HepG2 (cell line): ENCODE measurements at regions not wholly inside any gene's neighbourhood (a gene's known extent, or its start where the extent isn't known, plus 50 kb on each side); places are given as distances from the start of the nearest gene placed in this dataset.
A peak's percentile ranks its signal among the peaks of the same experiment; 100 is the strongest.

ENCODE experiments used
- AGO1 ChIP-seq: fragments of 200-400 bp; formaldehyde crosslinking; IDR thresholded peaks from 2 replicates; pipeline ENCODE4 v1.6.1; 2017; ENCODE audit warnings: mild to moderate bottlenecking, low read depth, low read length, moderate library complexity; ENCODE audit not compliant: poor library complexity, severe bottlenecking
- FOSL2 ChIP-seq: sonication (generic); formaldehyde crosslinking; IDR thresholded peaks from 2 replicates; pipeline ENCODE4 v1.4.0; 2020; ENCODE audit warnings: missing genetic modification reagents
- HNRNPK ChIP-seq: fragments of 200-400 bp; formaldehyde crosslinking; IDR thresholded peaks from 2 replicates; pipeline ENCODE4 v1.6.1; 2018; ENCODE audit warnings: low read length, low read depth, moderate library complexity, mild to moderate bottlenecking; ENCODE audit not compliant: poor library complexity, severe bottlenecking
- HNRNPLL ChIP-seq: fragments of 200-400 bp; formaldehyde crosslinking; IDR thresholded peaks from 2 replicates; pipeline ENCODE4 v1.6.1; 2017; ENCODE audit warnings: mild to moderate bottlenecking, low read depth, low read length; ENCODE audit not compliant: poor library complexity, severe bottlenecking
- NFRKB ChIP-seq: fragments of 450-650 bp; IDR thresholded peaks from 2 replicates; pipeline ENCODE4 v1.6.1; 2017
- PITX1 ChIP-seq: sonication (generic); formaldehyde crosslinking; IDR thresholded peaks from 2 replicates; pipeline ENCODE4 v1.5.1; 2020; ENCODE audit warnings: mild to moderate bottlenecking, missing genetic modification reagents
- RAD51 ChIP-seq: fragments of 450-650 bp; IDR thresholded peaks from 2 replicates; pipeline ENCODE4 v1.6.1; 2016; ENCODE audit warnings: borderline replicate concordance
- RBAK ChIP-seq: sonication (generic); formaldehyde crosslinking; IDR thresholded peaks from 2 replicates; pipeline ENCODE4 v1.5.1; 2020; ENCODE audit warnings: mild to moderate bottlenecking, missing genetic modification reagents
- REPIN1 ChIP-seq: sonication (generic); formaldehyde crosslinking; IDR thresholded peaks from 2 replicates; pipeline ENCODE4 v1.8.0; 2022; ENCODE audit warnings: missing genetic modification reagents, low read depth, mild to moderate bottlenecking, borderline replicate concordance
- RNF2 ChIP-seq: fragments of 450-650 bp; conservative IDR thresholded peaks from 2 replicates; pipeline ENCODE4 v1.6.1; 2016; ENCODE audit warnings: low read depth
- RORA ChIP-seq: sonication (generic); formaldehyde crosslinking; IDR thresholded peaks from 2 replicates; pipeline ENCODE4 v1.5.0; 2020; ENCODE audit warnings: mild to moderate bottlenecking, missing genetic modification reagents, moderate library complexity
- SIX4 ChIP-seq: sonication (generic); formaldehyde crosslinking; IDR thresholded peaks from 2 replicates; pipeline ENCODE4 v1.4.0; 2020; ENCODE audit warnings: missing genetic modification reagents
- TERF1 ChIP-seq: sonication (generic); formaldehyde crosslinking; IDR thresholded peaks from 2 replicates; pipeline ENCODE4 v1.8.0; 2022; ENCODE audit warnings: mild to moderate bottlenecking, missing genetic modification reagents, moderate library complexity
- TIGD3 ChIP-seq: sonication (generic); formaldehyde crosslinking; IDR thresholded peaks from 2 replicates; pipeline ENCODE4 v1.5.1; 2020; ENCODE audit warnings: mild to moderate bottlenecking, missing genetic modification reagents, borderline replicate concordance
- TOE1 ChIP-seq: sonication (generic); formaldehyde crosslinking; IDR thresholded peaks from 2 replicates; pipeline ENCODE4 v1.4.0; 2020; ENCODE audit warnings: mild to moderate bottlenecking, missing genetic modification reagents
- TRIM22 ChIP-seq: fragments of 450-650 bp; IDR thresholded peaks from 2 replicates; pipeline ENCODE4 v1.6.1; 2017
- U2AF2 ChIP-seq: fragments of 200-400 bp; formaldehyde crosslinking; IDR thresholded peaks from 2 replicates; pipeline ENCODE4 v1.6.1; 2017; ENCODE audit warnings: low read depth, mild to moderate bottlenecking, low read length
- YY1 ChIP-seq: IDR thresholded peaks from 2 replicates; pipeline ENCODE4 v1.6.1; 2011; ENCODE audit warnings: low read length, low read depth, moderate library complexity, mild to moderate bottlenecking; ENCODE audit not compliant: insufficient read depth, insufficient replicate concordance
- ZNF331 ChIP-seq: sonication (generic); formaldehyde crosslinking; IDR thresholded peaks from 2 replicates; pipeline ENCODE4 v1.4.0; 2020; ENCODE audit warnings: missing genetic modification reagents
- ZNF44 ChIP-seq: sonication (generic); formaldehyde crosslinking; IDR thresholded peaks from 2 replicates; pipeline ENCODE4 v1.5.1; 2020; ENCODE audit warnings: mild to moderate bottlenecking, missing genetic modification reagents
- ZNF460 ChIP-seq: sonication (generic); formaldehyde crosslinking; IDR thresholded peaks from 2 replicates; pipeline ENCODE4 v1.5.1; 2020; ENCODE audit warnings: missing genetic modification reagents, mild to moderate bottlenecking, borderline replicate concordance
- ZNF616 ChIP-seq: sonication (generic); formaldehyde crosslinking; IDR thresholded peaks from 2 replicates; pipeline ENCODE4 v1.5.0; 2020; ENCODE audit warnings: low read depth, mild to moderate bottlenecking, missing genetic modification reagents
- ZNF644 ChIP-seq: IDR thresholded peaks from 2 replicates; pipeline ENCODE4 v1.6.1; 2016; ENCODE audit warnings: low read depth
- ZNF660 ChIP-seq: sonication (generic); formaldehyde crosslinking; IDR thresholded peaks from 2 replicates; pipeline ENCODE4 v1.5.1; 2020; ENCODE audit warnings: mild to moderate bottlenecking, low read depth, missing genetic modification reagents, borderline replicate concordance
- ZSCAN12 ChIP-seq: sonication (generic); formaldehyde crosslinking; IDR thresholded peaks from 2 replicates; pipeline ENCODE4 v1.9.0; 2021; ENCODE audit warnings: mild to moderate bottlenecking, missing genetic modification reagents
- TF ChIP-seq, protein P1 (sequence below): sonication (generic); formaldehyde crosslinking; IDR thresholded peaks from 2 replicates; pipeline ENCODE4 v1.9.0; 2021; ENCODE audit warnings: missing genetic modification reagents, mild to moderate bottlenecking, borderline replicate concordance
- TF ChIP-seq, protein P2 (sequence below): sonication (generic); formaldehyde crosslinking; IDR thresholded peaks from 2 replicates; pipeline ENCODE4 v1.8.0; 2023; ENCODE audit warnings: mild to moderate bottlenecking, missing genetic modification reagents

GRCh38 chr14:53437858-53438257 is 284.7 kb upstream of the DDHD1 start (continued):
- TF ChIP-seq TIGD3 (no peak), RORA (CRISPR knock-in tag) (no peak), SIX4 (CRISPR knock-in tag) (no peak), AGO1 (no peak), U2AF2 (no peak), ZNF331 (peak; percentile 38; the same call in 1 of the 2 replicates), NFRKB (no peak), RNF2 (no peak), FOSL2 (CRISPR knock-in tag) (peak; percentile 33; the same call in 1 of the 2 replicates), YY1 (no peak), ZNF616 (no peak), TRIM22 (no peak), TERF1 (CRISPR knock-in tag) (no peak), RAD51 (no peak), ZSCAN12 (CRISPR knock-in tag) (no peak), REPIN1 (peak; percentile 79; the same call in 1 of the 2 replicates), ZNF44 (CRISPR knock-in tag) (no peak), PITX1 (CRISPR knock-in tag) (no peak), HNRNPK (no peak), ZNF460 (CRISPR knock-in tag) (no peak), HNRNPLL (no peak), ZNF660 (CRISPR knock-in tag) (no peak), ZNF644 (peak; percentile 70), TOE1 (no peak), RBAK (no peak)
- TF ChIP-seq, protein P1, sequence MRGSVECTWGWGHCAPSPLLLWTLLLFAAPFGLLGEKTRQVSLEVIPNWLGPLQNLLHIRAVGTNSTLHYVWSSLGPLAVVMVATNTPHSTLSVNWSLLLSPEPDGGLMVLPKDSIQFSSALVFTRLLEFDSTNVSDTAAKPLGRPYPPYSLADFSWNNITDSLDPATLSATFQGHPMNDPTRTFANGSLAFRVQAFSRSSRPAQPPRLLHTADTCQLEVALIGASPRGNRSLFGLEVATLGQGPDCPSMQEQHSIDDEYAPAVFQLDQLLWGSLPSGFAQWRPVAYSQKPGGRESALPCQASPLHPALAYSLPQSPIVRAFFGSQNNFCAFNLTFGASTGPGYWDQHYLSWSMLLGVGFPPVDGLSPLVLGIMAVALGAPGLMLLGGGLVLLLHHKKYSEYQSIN (CRISPR knock-in tag) = no peak
- TF ChIP-seq, protein P2, sequence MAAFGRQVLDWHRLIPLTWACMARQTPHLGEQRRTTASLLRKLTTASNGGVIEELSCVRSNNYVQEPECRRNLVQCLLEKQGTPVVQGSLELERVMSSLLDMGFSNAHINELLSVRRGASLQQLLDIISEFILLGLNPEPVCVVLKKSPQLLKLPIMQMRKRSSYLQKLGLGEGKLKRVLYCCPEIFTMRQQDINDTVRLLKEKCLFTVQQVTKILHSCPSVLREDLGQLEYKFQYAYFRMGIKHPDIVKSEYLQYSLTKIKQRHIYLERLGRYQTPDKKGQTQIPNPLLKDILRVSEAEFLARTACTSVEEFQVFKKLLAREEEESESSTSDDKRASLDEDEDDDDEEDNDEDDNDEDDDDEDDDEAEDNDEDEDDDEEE (CRISPR knock-in tag) = no peak
